Spinal cord (tissue), 9 donors: ENCODE measurements at regions not wholly inside any gene's neighbourhood (a gene's known extent, or its start where the extent isn't known, plus 50 kb on each side); places are given as distances from the start of the nearest gene placed in this dataset.

Experiments
- DNase-seq, 6 donors: peaks; one replicate each; pipeline versions ENCODE4 v3.0.0 to v3.0.0-alpha.2; 2013 to 2015; ENCODE audit warnings: low spot score in 6 of 6, low read depth in 4 of 6
- H3K27ac ChIP-seq: one replicate; pipeline ENCODE4 v1.5.1; 2013; ENCODE audit warnings: low read depth, low read length, control low read depth
- H3K27me3 ChIP-seq: one replicate; pipeline ENCODE4 v1.6.1; 2013; ENCODE audit warnings: low read length; ENCODE audit not compliant: control insufficient read depth, insufficient read depth
- H3K36me3 ChIP-seq: one replicate; pipeline ENCODE4 v1.6.1; 2013; ENCODE audit warnings: low read length; ENCODE audit not compliant: control insufficient read depth, insufficient read depth
- H3K4me1 ChIP-seq: one replicate; pipeline ENCODE4 v1.6.1; 2013; ENCODE audit warnings: low read length; ENCODE audit not compliant: control insufficient read depth, insufficient read depth
- H3K4me3 ChIP-seq: one replicate; pipeline ENCODE4 v1.5.1; 2013; ENCODE audit warnings: low read depth, low read length, control low read depth
- H3K9me3 ChIP-seq: one replicate; pipeline ENCODE4 v1.6.1; 2013; ENCODE audit warnings: low read length; ENCODE audit not compliant: control insufficient read depth, insufficient read depth
- WGBS: methylation state at CpG from one replicate; pipeline ENCODE4 v1.1.5; 2013; ENCODE audit warnings: missing lambda C conversion rate; ENCODE audit not compliant: insufficient coverage; 5-methylcytosine and 5-hydroxymethylcytosine counted together
- donor health status: healthy.

- H3K36me3 ChIP-seq = no peaks in the 10 kb centered on the region
- H3K27ac ChIP-seq = no peak overlapping the region
- peaks cover 3% of the 10 kb centered on the region for H3K4me1 ChIP-seq
- WGBS = no CpG with 5 or more reads among the region's 1 CpG
- no peaks in the 10 kb centered on the region for H3K27me3 ChIP-seq
- no peak for DNase-seq
- H3K9me3 ChIP-seq = no peaks in the 10 kb centered on the region
- no peak overlapping the region for H3K4me3 ChIP-seq
Observed at GRCh38 chr9:85416715-85417114, 325.0 kb downstream of the AGTPBP1 start.

- H3K36me3 ChIP-seq = no peaks in the 10 kb centered on the region
- no peak overlapping the region for H3K27ac ChIP-seq
- no peaks in the 10 kb centered on the region for H3K9me3 ChIP-seq
- H3K27me3 ChIP-seq = no peaks in the 10 kb centered on the region
- no peak overlapping the region for H3K4me3 ChIP-seq
- no peak for DNase-seq
- 49% methylated on average over 5 of the region's 5 CpGs for WGBS
- H3K4me1 ChIP-seq = no peaks in the 10 kb centered on the region
Observed at GRCh38 chr9:85414390-85414789, 327.4 kb downstream of the AGTPBP1 start.

GRCh38 chr9:85408494-85408893 lies 333.3 kb downstream of the AGTPBP1 start:
- DNase-seq = no peak
- no peaks in the 10 kb centered on the region for H3K36me3 ChIP-seq
- no peaks in the 10 kb centered on the region for H3K9me3 ChIP-seq
- WGBS = 79% methylated on average over 3 of the region's 5 CpGs
- H3K4me3 ChIP-seq = no peak overlapping the region
- H3K27me3 ChIP-seq = no peaks in the 10 kb centered on the region
- H3K27ac ChIP-seq = no peak overlapping the region
- no peaks in the 10 kb centered on the region for H3K4me1 ChIP-seq

GRCh38 chr9:85405566-85405950 lies 336.2 kb downstream of the AGTPBP1 start:
- Histone ChIP-seq H3K36me3 (no peaks in the 10 kb centered on the region), H3K27ac (no peak overlapping the region), H3K27me3 (no peaks in the 10 kb centered on the region), H3K9me3 (no peaks in the 10 kb centered on the region), H3K4me1 (no peaks in the 10 kb centered on the region), H3K4me3 (no peak overlapping the region)
- DNase-seq = peak in 1 of 6 donors; percentile 50
- 79% methylated on average over 6 of the region's 6 CpGs for WGBS

GRCh38 chr9:85404911-85405565 lies 336.7 kb downstream of the AGTPBP1 start:
- Histone ChIP-seq H3K27me3 (no peaks in the 10 kb centered on the region), H3K4me1 (no peaks in the 10 kb centered on the region), H3K36me3 (no peaks in the 10 kb centered on the region), H3K4me3 (no peak overlapping the region), H3K27ac (no peak overlapping the region), H3K9me3 (no peaks in the 10 kb centered on the region)
- WGBS = no CpG with 5 or more reads among the region's 3 CpGs
- DNase-seq = no peak

GRCh38 chr9:85402551-85402950 lies 339.2 kb downstream of the AGTPBP1 start:
- H3K27me3 ChIP-seq = no peaks in the 10 kb centered on the region
- peak in 1 of 6 donors; percentile 82 for DNase-seq
- 32% methylated on average over 5 of the region's 5 CpGs for WGBS

GRCh38 chr9:85401998-85402397 lies 339.8 kb downstream of the AGTPBP1 start:
- no peaks in the 10 kb centered on the region for H3K27me3 ChIP-seq
- no peak for DNase-seq
- no peak overlapping the region for H3K27ac ChIP-seq
- no peaks in the 10 kb centered on the region for H3K36me3 ChIP-seq
- H3K9me3 ChIP-seq = no peaks in the 10 kb centered on the region
- no peaks in the 10 kb centered on the region for H3K4me1 ChIP-seq
- WGBS = 33% methylated on average over 1 of the region's 1 CpG
- H3K4me3 ChIP-seq = no peak overlapping the region

More at GRCh38 chr9:85402551-85402950, 339.2 kb downstream of the AGTPBP1 start:
- H3K36me3 ChIP-seq = no peaks in the 10 kb centered on the region
- no peak overlapping the region for H3K4me3 ChIP-seq
- H3K9me3 ChIP-seq = no peaks in the 10 kb centered on the region
- no peaks in the 10 kb centered on the region for H3K4me1 ChIP-seq
- H3K27ac ChIP-seq = no peak overlapping the region

GRCh38 chr9:85397005-85397404 lies 344.7 kb downstream of the AGTPBP1 start:
- no peaks in the 10 kb centered on the region for H3K9me3 ChIP-seq

GRCh38 chr9:85392260-85392659 lies 349.5 kb downstream of the AGTPBP1 start:
- Histone ChIP-seq H3K4me1 (no peaks in the 10 kb centered on the region), H3K27ac (no peak overlapping the region), H3K27me3 (no peaks in the 10 kb centered on the region), H3K4me3 (no peak overlapping the region), H3K9me3 (no peaks in the 10 kb centered on the region), H3K36me3 (no peaks in the 10 kb centered on the region)
- WGBS = 20% methylated on average over 3 of the region's 5 CpGs
- peak in 2 of 6 donors; percentile 45 to 61 for DNase-seq

More at GRCh38 chr9:85397005-85397404, 344.7 kb downstream of the AGTPBP1 start:
- Histone ChIP-seq H3K27me3 (no peaks in the 10 kb centered on the region), H3K4me3 (no peak overlapping the region), H3K4me1 (no peaks in the 10 kb centered on the region), H3K36me3 (no peaks in the 10 kb centered on the region), H3K27ac (no peak overlapping the region)
- DNase-seq = peak in 1 of 6 donors; percentile 33
- 51% methylated on average over 2 of the region's 6 CpGs for WGBS

GRCh38 chr9:85377731-85378289 lies 363.9 kb downstream of the AGTPBP1 start:
- Histone ChIP-seq H3K4me3 (no peak overlapping the region), H3K9me3 (no peaks in the 10 kb centered on the region), H3K36me3 (no peaks in the 10 kb centered on the region), H3K4me1 (no peaks in the 10 kb centered on the region), H3K27ac (no peak overlapping the region), H3K27me3 (no peaks in the 10 kb centered on the region)
- peak in 1 of 6 donors; percentile 65 for DNase-seq
- no CpG with 5 or more reads among the region's 2 CpGs for WGBS
